ENCODE measurements at regions not wholly inside any gene's neighbourhood (a gene's known extent, or its start where the extent isn't known, plus 50 kb on each side); places are given as distances from the start of the nearest gene placed in this dataset.

DNA sequence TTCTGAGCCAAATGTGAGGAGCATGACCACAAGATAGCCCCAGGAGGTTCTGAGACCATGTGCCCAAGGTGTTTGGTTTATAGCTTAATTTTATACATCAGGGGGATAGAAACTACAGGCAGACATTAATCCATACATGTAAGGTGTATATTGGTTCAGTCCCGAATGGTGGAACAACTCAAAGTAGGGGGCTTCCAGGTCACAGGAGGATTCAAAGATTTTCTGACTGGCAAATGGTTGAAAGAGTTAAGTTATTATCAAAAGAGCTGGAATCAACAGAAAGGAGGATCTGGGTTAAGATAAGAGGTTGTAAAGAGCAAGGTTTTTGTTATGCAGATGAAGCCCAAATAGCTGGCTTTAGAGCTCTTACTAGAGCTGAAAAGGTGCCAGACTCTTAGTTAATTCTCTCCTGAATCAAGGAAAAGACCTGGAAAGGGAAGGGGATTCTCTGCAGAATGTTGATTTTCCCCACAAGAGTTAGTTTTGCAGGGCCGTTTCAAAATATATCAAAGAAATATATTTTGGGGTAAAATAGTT lies 640.0 kb downstream of the IPMK start (continued):
- TF ChIP-seq, protein P1, sequence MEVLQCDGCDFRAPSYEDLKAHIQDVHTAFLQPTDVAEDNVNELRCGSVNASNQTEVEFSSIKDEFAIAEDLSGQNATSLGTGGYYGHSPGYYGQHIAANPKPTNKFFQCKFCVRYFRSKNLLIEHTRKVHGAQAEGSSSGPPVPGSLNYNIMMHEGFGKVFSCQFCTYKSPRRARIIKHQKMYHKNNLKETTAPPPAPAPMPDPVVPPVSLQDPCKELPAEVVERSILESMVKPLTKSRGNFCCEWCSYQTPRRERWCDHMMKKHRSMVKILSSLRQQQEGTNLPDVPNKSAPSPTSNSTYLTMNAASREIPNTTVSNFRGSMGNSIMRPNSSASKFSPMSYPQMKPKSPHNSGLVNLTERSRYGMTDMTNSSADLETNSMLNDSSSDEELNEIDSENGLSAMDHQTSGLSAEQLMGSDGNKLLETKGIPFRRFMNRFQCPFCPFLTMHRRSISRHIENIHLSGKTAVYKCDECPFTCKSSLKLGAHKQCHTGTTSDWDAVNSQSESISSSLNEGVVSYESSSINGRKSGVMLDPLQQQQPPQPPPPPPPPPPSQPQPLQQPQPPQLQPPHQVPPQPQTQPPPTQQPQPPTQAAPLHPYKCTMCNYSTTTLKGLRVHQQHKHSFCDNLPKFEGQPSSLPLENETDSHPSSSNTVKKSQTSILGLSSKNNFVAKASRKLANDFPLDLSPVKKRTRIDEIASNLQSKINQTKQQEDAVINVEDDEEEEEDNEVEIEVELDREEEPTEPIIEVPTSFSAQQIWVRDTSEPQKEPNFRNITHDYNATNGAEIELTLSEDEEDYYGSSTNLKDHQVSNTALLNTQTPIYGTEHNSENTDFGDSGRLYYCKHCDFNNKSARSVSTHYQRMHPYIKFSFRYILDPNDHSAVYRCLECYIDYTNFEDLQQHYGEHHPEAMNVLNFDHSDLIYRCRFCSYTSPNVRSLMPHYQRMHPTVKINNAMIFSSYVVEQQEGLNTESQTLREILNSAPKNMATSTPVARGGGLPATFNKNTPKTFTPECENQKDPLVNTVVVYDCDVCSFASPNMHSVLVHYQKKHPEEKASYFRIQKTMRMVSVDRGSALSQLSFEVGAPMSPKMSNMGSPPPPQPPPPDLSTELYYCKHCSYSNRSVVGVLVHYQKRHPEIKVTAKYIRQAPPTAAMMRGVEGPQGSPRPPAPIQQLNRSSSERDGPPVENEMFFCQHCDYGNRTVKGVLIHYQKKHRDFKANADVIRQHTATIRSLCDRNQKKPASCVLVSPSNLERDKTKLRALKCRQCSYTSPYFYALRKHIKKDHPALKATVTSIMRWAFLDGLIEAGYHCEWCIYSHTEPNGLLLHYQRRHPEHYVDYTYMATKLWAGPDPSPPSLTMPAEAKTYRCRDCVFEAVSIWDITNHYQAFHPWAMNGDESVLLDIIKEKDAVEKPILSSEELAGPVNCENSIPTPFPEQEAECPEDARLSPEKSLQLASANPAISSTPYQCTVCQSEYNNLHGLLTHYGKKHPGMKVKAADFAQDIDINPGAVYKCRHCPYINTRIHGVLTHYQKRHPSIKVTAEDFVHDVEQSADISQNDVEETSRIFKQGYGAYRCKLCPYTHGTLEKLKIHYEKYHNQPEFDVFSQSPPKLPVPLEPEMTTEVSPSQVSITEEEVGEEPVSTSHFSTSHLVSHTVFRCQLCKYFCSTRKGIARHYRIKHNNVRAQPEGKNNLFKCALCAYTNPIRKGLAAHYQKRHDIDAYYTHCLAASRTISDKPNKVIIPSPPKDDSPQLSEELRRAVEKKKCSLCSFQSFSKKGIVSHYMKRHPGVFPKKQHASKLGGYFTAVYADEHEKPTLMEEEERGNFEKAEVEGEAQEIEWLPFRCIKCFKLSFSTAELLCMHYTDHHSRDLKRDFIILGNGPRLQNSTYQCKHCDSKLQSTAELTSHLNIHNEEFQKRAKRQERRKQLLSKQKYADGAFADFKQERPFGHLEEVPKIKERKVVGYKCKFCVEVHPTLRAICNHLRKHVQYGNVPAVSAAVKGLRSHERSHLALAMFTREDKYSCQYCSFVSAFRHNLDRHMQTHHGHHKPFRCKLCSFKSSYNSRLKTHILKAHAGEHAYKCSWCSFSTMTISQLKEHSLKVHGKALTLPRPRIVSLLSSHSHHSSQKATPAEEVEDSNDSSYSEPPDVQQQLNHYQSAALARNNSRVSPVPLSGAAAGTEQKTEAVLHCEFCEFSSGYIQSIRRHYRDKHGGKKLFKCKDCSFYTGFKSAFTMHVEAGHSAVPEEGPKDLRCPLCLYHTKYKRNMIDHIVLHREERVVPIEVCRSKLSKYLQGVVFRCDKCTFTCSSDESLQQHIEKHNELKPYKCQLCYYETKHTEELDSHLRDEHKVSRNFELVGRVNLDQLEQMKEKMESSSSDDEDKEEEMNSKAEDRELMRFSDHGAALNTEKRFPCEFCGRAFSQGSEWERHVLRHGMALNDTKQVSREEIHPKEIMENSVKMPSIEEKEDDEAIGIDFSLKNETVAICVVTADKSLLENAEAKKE (CRISPR knock-in tag; IDR thresholded peaks at IDR 0.05), result peak; percentile 70
- TF ChIP-seq, protein P2, sequence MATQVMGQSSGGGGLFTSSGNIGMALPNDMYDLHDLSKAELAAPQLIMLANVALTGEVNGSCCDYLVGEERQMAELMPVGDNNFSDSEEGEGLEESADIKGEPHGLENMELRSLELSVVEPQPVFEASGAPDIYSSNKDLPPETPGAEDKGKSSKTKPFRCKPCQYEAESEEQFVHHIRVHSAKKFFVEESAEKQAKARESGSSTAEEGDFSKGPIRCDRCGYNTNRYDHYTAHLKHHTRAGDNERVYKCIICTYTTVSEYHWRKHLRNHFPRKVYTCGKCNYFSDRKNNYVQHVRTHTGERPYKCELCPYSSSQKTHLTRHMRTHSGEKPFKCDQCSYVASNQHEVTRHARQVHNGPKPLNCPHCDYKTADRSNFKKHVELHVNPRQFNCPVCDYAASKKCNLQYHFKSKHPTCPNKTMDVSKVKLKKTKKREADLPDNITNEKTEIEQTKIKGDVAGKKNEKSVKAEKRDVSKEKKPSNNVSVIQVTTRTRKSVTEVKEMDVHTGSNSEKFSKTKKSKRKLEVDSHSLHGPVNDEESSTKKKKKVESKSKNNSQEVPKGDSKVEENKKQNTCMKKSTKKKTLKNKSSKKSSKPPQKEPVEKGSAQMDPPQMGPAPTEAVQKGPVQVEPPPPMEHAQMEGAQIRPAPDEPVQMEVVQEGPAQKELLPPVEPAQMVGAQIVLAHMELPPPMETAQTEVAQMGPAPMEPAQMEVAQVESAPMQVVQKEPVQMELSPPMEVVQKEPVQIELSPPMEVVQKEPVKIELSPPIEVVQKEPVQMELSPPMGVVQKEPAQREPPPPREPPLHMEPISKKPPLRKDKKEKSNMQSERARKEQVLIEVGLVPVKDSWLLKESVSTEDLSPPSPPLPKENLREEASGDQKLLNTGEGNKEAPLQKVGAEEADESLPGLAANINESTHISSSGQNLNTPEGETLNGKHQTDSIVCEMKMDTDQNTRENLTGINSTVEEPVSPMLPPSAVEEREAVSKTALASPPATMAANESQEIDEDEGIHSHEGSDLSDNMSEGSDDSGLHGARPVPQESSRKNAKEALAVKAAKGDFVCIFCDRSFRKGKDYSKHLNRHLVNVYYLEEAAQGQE (IDR thresholded peaks at IDR 0.05; ENCODE audit: unreplicated experiment), result no peak
- TF ChIP-seq CREB1 (CRISPR knock-in tag; IDR thresholded peaks at IDR 0.05; ENCODE audit: low read depth) (no peak), POLR2AphosphoS5 (IDR thresholded peaks at IDR 0.05; ENCODE audit: low read depth) (no peak), EZH2phosphoT487 (IDR thresholded peaks at IDR 0.05; ENCODE audit: unreplicated experiment) (no peak), NANOG (IDR thresholded peaks at IDR 0.05; ENCODE audit: borderline replicate concordance) (peak; percentile 74; the same call in 1 of the 2 replicates), ZNF114 (CRISPR knock-in tag; IDR thresholded peaks at IDR 0.05) (no peak), STAT1 (IDR thresholded peaks at IDR 0.05; ENCODE audit: unreplicated experiment) (no peak), ZNF331 (CRISPR knock-in tag; IDR thresholded peaks at IDR 0.05; ENCODE audit: low read depth) (no peak)
- TF ChIP-seq, protein P3, sequence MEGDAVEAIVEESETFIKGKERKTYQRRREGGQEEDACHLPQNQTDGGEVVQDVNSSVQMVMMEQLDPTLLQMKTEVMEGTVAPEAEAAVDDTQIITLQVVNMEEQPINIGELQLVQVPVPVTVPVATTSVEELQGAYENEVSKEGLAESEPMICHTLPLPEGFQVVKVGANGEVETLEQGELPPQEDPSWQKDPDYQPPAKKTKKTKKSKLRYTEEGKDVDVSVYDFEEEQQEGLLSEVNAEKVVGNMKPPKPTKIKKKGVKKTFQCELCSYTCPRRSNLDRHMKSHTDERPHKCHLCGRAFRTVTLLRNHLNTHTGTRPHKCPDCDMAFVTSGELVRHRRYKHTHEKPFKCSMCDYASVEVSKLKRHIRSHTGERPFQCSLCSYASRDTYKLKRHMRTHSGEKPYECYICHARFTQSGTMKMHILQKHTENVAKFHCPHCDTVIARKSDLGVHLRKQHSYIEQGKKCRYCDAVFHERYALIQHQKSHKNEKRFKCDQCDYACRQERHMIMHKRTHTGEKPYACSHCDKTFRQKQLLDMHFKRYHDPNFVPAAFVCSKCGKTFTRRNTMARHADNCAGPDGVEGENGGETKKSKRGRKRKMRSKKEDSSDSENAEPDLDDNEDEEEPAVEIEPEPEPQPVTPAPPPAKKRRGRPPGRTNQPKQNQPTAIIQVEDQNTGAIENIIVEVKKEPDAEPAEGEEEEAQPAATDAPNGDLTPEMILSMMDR (conservative IDR thresholded peaks at IDR 0.05; ENCODE audit: low read depth in 2 of 2), result no peak
